Endothelial cell of umbilical vein (primary cell): ENCODE measurements at regions not wholly inside any gene's neighbourhood (a gene's known extent, or its start where the extent isn't known, plus 50 kb on each side); places are given as distances from the start of the nearest gene placed in this dataset.

ENCODE experiments used
- BruUV-seq: library from RNA; stranded (reverse); fragments of 400-500 nt; replicated peaks from 2 replicates; lab custom pipeline; 2021; lab: Mats Ljungman, UMichigan
- CTCF ChIA-PET: fragments of 300-600, 350-600 bp; sonication (Branson Sonifier 250); formaldehyde crosslinking; loops from one replicate; lab custom pipeline; 2021; ENCODE audit warnings: antibody characterized with exemption, inconsistent platforms; lab: Charles Lee
- POLR2A ChIA-PET: fragments of 300-600, 350-600 bp; sonication (Branson Sonifier 250); formaldehyde crosslinking; loops from one replicate; lab custom pipeline; 2021; ENCODE audit warnings: antibody characterized with exemption, inconsistent platforms; lab: Charles Lee
- DNase-seq: peaks from one replicate; pipeline ENCODE4 v3.0.0-alpha.2; 2011; ENCODE audit warnings: low read depth, low spot score
- FAIRE-seq: peaks from 2 replicates; lab custom pipeline; 2011; peaks lifted over from hg19 to GRCh38; lab: Jason Lieb, UNC
- H2AFZ ChIP-seq: 2 replicates; pipeline ENCODE4 v1.6.0; 2012; ENCODE audit warnings: low read depth, low read length, control low read depth, inconsistent platforms
- H3K27ac ChIP-seq: 2 replicates; pipeline ENCODE4 v1.5.1; 2011; ENCODE audit warnings: low read depth, mild to moderate bottlenecking, control low read depth, low read length, moderate library complexity; ENCODE audit not compliant: insufficient read depth
- H3K27me3 ChIP-seq, 2 experiments: 2 replicates each; pipeline versions ENCODE4 v1.6.0 to v1.6.1; 2011; ENCODE audit warnings: low read length in 2 of 2, mixed read lengths in 1 of 2; ENCODE audit not compliant: control insufficient read depth in 2 of 2, insufficient read depth in 2 of 2
- H3K36me3 ChIP-seq, 2 experiments: 2 replicates in 1 of 2; 3 replicates in 1 of 2; pipeline ENCODE4 v1.5.1; 2011; ENCODE audit warnings: low read length in 2 of 2, mild to moderate bottlenecking in 1 of 2, moderate library complexity in 1 of 2; ENCODE audit not compliant: control insufficient read depth in 2 of 2, insufficient read depth in 2 of 2; ENCODE audit errors: extremely low read depth in 1 of 2
- H3K4me1 ChIP-seq: 3 replicates; pipeline ENCODE4 v1.5.1; 2011; ENCODE audit warnings: mild to moderate bottlenecking, low read length; ENCODE audit not compliant: control insufficient read depth, insufficient read depth; ENCODE audit errors: extremely low read depth
- H3K4me2 ChIP-seq: 2 replicates; pipeline ENCODE4 v1.6.1; 2011; ENCODE audit warnings: low read length, control low read depth, mixed read lengths; ENCODE audit not compliant: insufficient read depth
- H3K4me3 ChIP-seq, 3 experiments: fragments of 200-600 bp in 1 of 3; sonication (generic), shearing (Covaris generic) in 1 of 3; replicated peaks in 1 of 3; 2 replicates each; pipeline ENCODE4 v1.5.1; 2011 to 2016; ENCODE audit warnings: control low read depth in 3 of 3, low read length in 3 of 3, mild to moderate bottlenecking in 2 of 3, inconsistent platforms in 1 of 3, low read depth in 1 of 3, moderate library complexity in 1 of 3; ENCODE audit not compliant: insufficient read depth in 1 of 3
- H3K79me2 ChIP-seq: 2 replicates; pipeline ENCODE4 v1.6.0; 2012; ENCODE audit warnings: low read length, inconsistent platforms; ENCODE audit not compliant: control insufficient read depth, insufficient read depth
- H3K9ac ChIP-seq: replicated peaks from 2 replicates; pipeline ENCODE3; 2011; ENCODE audit warnings: low read length, control low read depth; ENCODE audit not compliant: insufficient read depth; ENCODE audit errors: extremely low read depth
- H3K9me1 ChIP-seq: replicated peaks from 3 replicates; pipeline ENCODE4 v1.6.0; 2011; ENCODE audit warnings: mild to moderate bottlenecking, low read length; ENCODE audit not compliant: control insufficient read depth, insufficient read depth; ENCODE audit errors: extremely low read depth
- H3K9me3 ChIP-seq: replicated peaks from 2 replicates; pipeline ENCODE4 v1.5.1; 2012; ENCODE audit warnings: low read length, inconsistent platforms; ENCODE audit not compliant: control insufficient read depth, insufficient read depth
- H4K20me1 ChIP-seq: replicated peaks from 2 replicates; pipeline ENCODE3; 2011; ENCODE audit warnings: mild to moderate bottlenecking, low read length; ENCODE audit not compliant: control insufficient read depth, insufficient read depth; ENCODE audit errors: extremely low read depth
- CTCF ChIP-seq, 2 donors: IDR thresholded peaks; 1 replicate in 1 of 2; 2 replicates in 1 of 2; pipeline ENCODE4 v1.5.1; 2011; ENCODE audit warnings: low read length in 2 of 2, mild to moderate bottlenecking in 2 of 2, moderate library complexity in 2 of 2, control low read depth in 1 of 2, inconsistent platforms in 1 of 2, low read depth in 1 of 2; ENCODE audit not compliant: insufficient read depth in 1 of 2; ENCODE audit errors: extremely low read depth in 1 of 2
- EZH2 ChIP-seq: IDR thresholded peaks from 2 replicates; pipeline ENCODE4 v1.6.1; 2012; ENCODE audit warnings: borderline replicate concordance, low read depth, mild to moderate bottlenecking, moderate library complexity, low read length, inconsistent platforms; ENCODE audit not compliant: severe bottlenecking
- FOS ChIP-seq: IDR thresholded peaks from 2 replicates; pipeline ENCODE4 v1.6.1; 2011; ENCODE audit warnings: mild to moderate bottlenecking, low read length, moderate library complexity, borderline replicate concordance; ENCODE audit not compliant: insufficient read depth
- GATA2 ChIP-seq: IDR thresholded peaks from 2 replicates; pipeline ENCODE4 v1.7.0; 2011; ENCODE audit warnings: low read depth, mild to moderate bottlenecking, moderate library complexity, mixed read lengths, low read length; ENCODE audit not compliant: insufficient read length, insufficient read depth
- JUN ChIP-seq: IDR thresholded peaks from 2 replicates; pipeline ENCODE4 v1.6.1; 2011; ENCODE audit warnings: borderline replicate concordance, low read depth; ENCODE audit not compliant: insufficient read length, insufficient read depth
- MYC ChIP-seq: IDR thresholded peaks from one replicate; pipeline ENCODE4 v1.6.1; 2011; ENCODE audit warnings: mild to moderate bottlenecking, low read depth, low read length
- POLR2A ChIP-seq: IDR thresholded peaks from 2 replicates; pipeline ENCODE4 v1.6.1; 2012; ENCODE audit warnings: low read depth, mild to moderate bottlenecking, control low read depth, low read length
- POLR2AphosphoS5 ChIP-seq: IDR thresholded peaks from 2 replicates; pipeline ENCODE4 v1.6.1; 2012; ENCODE audit warnings: low read depth, mild to moderate bottlenecking, control low read depth, low read length, moderate library complexity; ENCODE audit not compliant: insufficient read depth
- dilution Hi-C: fragments of 300-500 bp; cut with MboI; formaldehyde crosslinking; loops from one replicate; pipeline ENCODE4 v1.15.0; 2019; ENCODE audit warnings: low sequenced_read_pairs; ENCODE audit not compliant: extremely low pct_ligation_motif_present
- intact Hi-C: fragments of 100-400 bp; cut with micrococcal nuclease; formaldehyde crosslinking; loops from one replicate; pipeline ENCODE4 v1.10.0; 2022
- TF ChIP-seq, protein P1 (sequence below): IDR thresholded peaks from 2 replicates; pipeline ENCODE4 v1.6.1; 2011; ENCODE audit not compliant: insufficient read depth, insufficient read length

DNA sequence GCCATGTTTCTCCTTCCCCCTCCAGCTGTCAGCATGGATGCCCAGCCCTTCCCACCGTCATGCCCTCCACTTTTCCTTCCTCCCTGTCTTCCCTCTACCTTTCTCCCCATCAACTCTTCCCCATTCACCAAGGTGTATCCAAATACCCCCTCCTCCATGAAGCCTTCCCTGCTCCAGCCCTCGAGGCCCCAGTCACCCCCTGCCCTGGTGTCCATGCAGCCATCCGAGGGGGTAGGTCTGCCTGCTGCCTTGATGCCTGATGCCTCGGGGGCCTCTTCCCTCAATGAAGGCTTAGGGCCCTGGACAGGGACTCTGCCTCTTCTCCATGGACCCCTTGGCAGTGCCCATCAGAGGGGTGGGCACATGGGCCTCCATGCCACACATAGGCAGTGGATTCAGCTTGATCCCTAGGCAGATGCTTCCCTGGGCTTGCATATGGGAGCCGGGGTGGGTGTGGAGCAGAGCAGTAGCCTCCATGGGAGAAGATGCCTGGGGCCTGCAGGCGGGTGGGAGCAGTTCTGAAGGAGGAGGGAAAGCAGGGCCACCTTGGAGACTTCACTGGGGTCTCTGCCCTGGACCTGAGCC is 795.8 kb downstream of the BRD1 start:
- H3K79me2 ChIP-seq = no peaks in the 10 kb centered on the region
- H3K9me1 ChIP-seq = no peaks in the 10 kb centered on the region
- H3K36me3 ChIP-seq = no peaks in the 10 kb centered on the region
- FAIRE-seq (no peak), DNase-seq (no peak)
- H2AFZ ChIP-seq = no peak overlapping the region
- dilution Hi-C loops = no loop called here
- POLR2A ChIA-PET = no interaction called here
- intact Hi-C loops = no loop called here
- H3K9me3 ChIP-seq = peaks cover 8% of the 10 kb centered on the region
- H3K4me2 ChIP-seq = no peak overlapping the region
- BruUV-seq = no TSS peak
- H4K20me1 ChIP-seq = no peaks in the 10 kb centered on the region
- H3K27ac ChIP-seq = no peak overlapping the region
- TF ChIP-seq EZH2 (no peak), CTCF (IDR thresholded peaks at IDR 0.05; ENCODE audit: extremely low read depth in 1 of 2, insufficient read depth in 1 of 2, low read depth in 1 of 2, low read length in 2 of 2) (no peak), GATA2 (no peak), JUN (no peak), POLR2AphosphoS5 (no peak), MYC (no peak), POLR2A (no peak), FOS (no peak)
- TF ChIP-seq, protein P1, sequence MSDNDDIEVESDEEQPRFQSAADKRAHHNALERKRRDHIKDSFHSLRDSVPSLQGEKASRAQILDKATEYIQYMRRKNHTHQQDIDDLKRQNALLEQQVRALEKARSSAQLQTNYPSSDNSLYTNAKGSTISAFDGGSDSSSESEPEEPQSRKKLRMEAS = no peak
- CTCF ChIA-PET = no interaction called here
- H3K9ac ChIP-seq = no peak overlapping the region
- no peaks in the 10 kb centered on the region for H3K4me1 ChIP-seq
- H3K27me3 ChIP-seq = no peaks in the 10 kb centered on the region
- H3K4me3 ChIP-seq = no peak overlapping the region
